KMS-11 (cell line): ENCODE measurements at regions not wholly inside any gene's neighbourhood (a gene's known extent, or its start where the extent isn't known, plus 50 kb on each side); places are given as distances from the start of the nearest gene placed in this dataset.

ENCODE experiments used
- H2AFZ ChIP-seq: fragments of 200-600 bp; sonication (generic); 2 replicates; pipeline ENCODE4 v1.6.1; 2016; ENCODE audit warnings: antibody characterized with exemption, mixed run types, low read depth
- H3K27ac ChIP-seq: fragments of 200-600 bp; sonication (generic); 2 replicates; pipeline ENCODE4 v1.6.1; 2016; ENCODE audit warnings: mild to moderate bottlenecking, mixed run types
- H3K27me3 ChIP-seq: fragments of 200-600 bp; sonication (generic); 2 replicates; pipeline ENCODE4 v1.6.1; 2017; ENCODE audit warnings: mild to moderate bottlenecking, low read depth, mixed run types, moderate library complexity; ENCODE audit not compliant: insufficient read depth
- H3K36me3 ChIP-seq: fragments of 200-600 bp; sonication (generic); 2 replicates; pipeline ENCODE4 v1.6.1; 2017; ENCODE audit warnings: mild to moderate bottlenecking, mixed run types; ENCODE audit not compliant: insufficient read depth
- H3K4me1 ChIP-seq: fragments of 200-600 bp; sonication (generic); 2 replicates; pipeline ENCODE4 v1.6.1; 2016; ENCODE audit warnings: mild to moderate bottlenecking, low read depth, mixed run types; ENCODE audit not compliant: poor library complexity, severe bottlenecking
- H3K4me2 ChIP-seq: fragments of 200-600 bp; sonication (generic); 2 replicates; pipeline ENCODE4 v1.7.0; 2016; ENCODE audit warnings: mild to moderate bottlenecking, mixed run types
- H3K4me3 ChIP-seq: fragments of 200-600 bp; sonication (generic); IDR thresholded peaks from 2 replicates; pipeline ENCODE4 v1.6.1; 2017; ENCODE audit warnings: low read depth, low read length, mixed read lengths; ENCODE audit not compliant: insufficient read depth
- H3K79me2 ChIP-seq: fragments of 200-600 bp; sonication (generic); 2 replicates; pipeline ENCODE4 v1.6.1; 2016; ENCODE audit warnings: low read depth, mixed run types; ENCODE audit not compliant: insufficient read depth
- H3K9ac ChIP-seq: fragments of 200-600 bp; sonication (generic); 2 replicates; pipeline ENCODE4 v1.6.1; 2016; ENCODE audit warnings: mild to moderate bottlenecking, mixed run types
- H4K20me1 ChIP-seq: fragments of 200-600 bp; sonication (generic); 2 replicates; pipeline ENCODE4 v1.6.1; 2016; ENCODE audit warnings: mild to moderate bottlenecking, mixed run types; ENCODE audit not compliant: insufficient read depth
- TF ChIP-seq, protein P1 (sequence below): fragments of 200-600 bp; sonication (generic); conservative IDR thresholded peaks from 2 replicates; pipeline ENCODE4 v1.6.1; 2017; ENCODE audit warnings: low read depth, mild to moderate bottlenecking, antibody characterized with exemption, low read length, moderate library complexity, mixed read lengths

DNA sequence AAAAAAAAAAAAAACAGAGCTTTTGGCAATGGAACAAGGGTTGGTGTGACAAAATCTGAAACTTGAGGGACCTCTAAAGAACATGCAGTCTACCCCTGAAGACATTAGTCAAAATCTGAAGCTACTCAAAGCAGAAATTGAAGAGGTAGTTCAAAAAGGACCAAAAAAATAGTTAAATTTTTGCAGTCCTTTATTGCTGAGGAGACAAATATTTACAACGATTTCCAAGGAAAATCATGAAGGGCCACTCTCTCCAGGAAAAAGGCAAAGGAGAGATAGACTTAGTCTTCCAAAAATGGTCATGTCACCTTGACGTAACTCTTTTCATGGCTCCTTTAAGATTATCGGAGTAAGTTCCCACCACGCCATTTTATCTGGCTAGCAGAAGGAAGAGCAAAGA, 452.0 kb downstream of the XIRP2 start:
- Histone ChIP-seq H3K36me3 (no peaks in the 10 kb centered on the region), H4K20me1 (no peaks in the 10 kb centered on the region), H3K4me2 (no peak overlapping the region), H3K4me1 (no peaks in the 10 kb centered on the region), H3K27ac (no peak overlapping the region), H3K4me3 (no peak overlapping the region), H3K9ac (no peak overlapping the region), H3K79me2 (no peaks in the 10 kb centered on the region), H2AFZ (no peak overlapping the region), H3K27me3 (no peaks in the 10 kb centered on the region)
- TF ChIP-seq, protein P1, sequence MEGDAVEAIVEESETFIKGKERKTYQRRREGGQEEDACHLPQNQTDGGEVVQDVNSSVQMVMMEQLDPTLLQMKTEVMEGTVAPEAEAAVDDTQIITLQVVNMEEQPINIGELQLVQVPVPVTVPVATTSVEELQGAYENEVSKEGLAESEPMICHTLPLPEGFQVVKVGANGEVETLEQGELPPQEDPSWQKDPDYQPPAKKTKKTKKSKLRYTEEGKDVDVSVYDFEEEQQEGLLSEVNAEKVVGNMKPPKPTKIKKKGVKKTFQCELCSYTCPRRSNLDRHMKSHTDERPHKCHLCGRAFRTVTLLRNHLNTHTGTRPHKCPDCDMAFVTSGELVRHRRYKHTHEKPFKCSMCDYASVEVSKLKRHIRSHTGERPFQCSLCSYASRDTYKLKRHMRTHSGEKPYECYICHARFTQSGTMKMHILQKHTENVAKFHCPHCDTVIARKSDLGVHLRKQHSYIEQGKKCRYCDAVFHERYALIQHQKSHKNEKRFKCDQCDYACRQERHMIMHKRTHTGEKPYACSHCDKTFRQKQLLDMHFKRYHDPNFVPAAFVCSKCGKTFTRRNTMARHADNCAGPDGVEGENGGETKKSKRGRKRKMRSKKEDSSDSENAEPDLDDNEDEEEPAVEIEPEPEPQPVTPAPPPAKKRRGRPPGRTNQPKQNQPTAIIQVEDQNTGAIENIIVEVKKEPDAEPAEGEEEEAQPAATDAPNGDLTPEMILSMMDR, result no peak

DNA sequence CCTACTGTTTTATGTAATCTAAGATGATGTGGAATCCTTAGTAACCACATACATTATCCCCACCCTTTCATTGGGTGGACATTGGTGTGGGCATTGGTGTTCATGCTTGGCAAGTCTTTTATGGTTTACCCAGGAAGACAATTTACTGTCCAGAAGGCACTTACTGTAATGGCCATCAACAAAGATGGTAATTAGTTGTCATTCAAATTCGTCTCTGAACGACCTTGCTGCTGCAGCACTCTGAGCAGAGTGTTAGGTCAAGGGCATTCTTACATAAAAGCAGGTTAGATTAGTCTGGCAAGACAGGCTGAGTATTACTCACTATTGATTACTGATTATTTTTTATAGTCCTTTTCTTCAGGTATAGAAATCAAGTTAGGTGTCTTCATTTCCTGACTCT, 447.9 kb downstream of the XIRP2 start:
- H3K4me1 ChIP-seq, result no peaks in the 10 kb centered on the region

DNA sequence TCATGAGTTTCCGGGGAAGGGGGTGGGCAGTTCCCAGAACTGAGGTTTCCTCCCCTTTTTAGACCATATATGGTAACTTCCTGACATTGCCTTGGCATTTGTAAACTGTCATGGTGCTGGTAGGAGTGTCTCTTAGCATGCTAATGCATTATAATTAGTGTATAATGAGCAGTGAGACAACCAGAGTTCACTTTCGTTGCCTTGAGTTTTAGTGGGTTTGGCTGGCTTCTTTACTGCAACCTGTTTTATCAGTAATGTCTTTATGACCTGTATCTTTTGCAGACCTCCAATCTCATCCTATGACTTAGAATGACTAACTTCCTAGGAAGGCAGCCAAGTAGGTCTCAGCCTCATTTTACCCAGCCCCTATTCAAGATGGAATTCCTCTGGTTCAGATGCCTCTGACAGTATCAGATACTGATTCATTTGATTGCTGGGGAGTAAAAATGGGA, 447.3 kb downstream of the XIRP2 start:
- Histone ChIP-seq H3K36me3 (no peaks in the 10 kb centered on the region), H3K27ac (no peak overlapping the region), H3K79me2 (no peaks in the 10 kb centered on the region), H3K4me2 (no peak overlapping the region), H3K27me3 (no peaks in the 10 kb centered on the region), H3K4me1 (no peaks in the 10 kb centered on the region), H3K9ac (no peak overlapping the region), H4K20me1 (no peaks in the 10 kb centered on the region), H2AFZ (no peak overlapping the region), H3K4me3 (no peak overlapping the region)
- TF ChIP-seq, protein P1, result no peak

More for the DNA sequence above, 447.9 kb downstream of the XIRP2 start:
- H3K79me2 ChIP-seq, result no peaks in the 10 kb centered on the region
- no peaks in the 10 kb centered on the region for H4K20me1 ChIP-seq
- no peak overlapping the region for H3K9ac ChIP-seq
- no peak overlapping the region for H3K4me3 ChIP-seq
- H3K4me2 ChIP-seq, result no peak overlapping the region
- no peaks in the 10 kb centered on the region for H3K36me3 ChIP-seq
- no peak overlapping the region for H2AFZ ChIP-seq
- TF ChIP-seq, protein P1, result no peak
- H3K27me3 ChIP-seq, result no peaks in the 10 kb centered on the region
- no peak overlapping the region for H3K27ac ChIP-seq

- Histone ChIP-seq H3K79me2 (no peaks in the 10 kb centered on the region), H3K4me3 (no peak overlapping the region), H3K27ac (no peak overlapping the region), H3K4me2 (no peak overlapping the region), H3K9ac (no peak overlapping the region), H3K36me3 (no peaks in the 10 kb centered on the region), H4K20me1 (no peaks in the 10 kb centered on the region), H2AFZ (no peak overlapping the region), H3K27me3 (no peaks in the 10 kb centered on the region), H3K4me1 (no peaks in the 10 kb centered on the region)
- TF ChIP-seq, protein P1, result no peak
Measured at GRCh38 chr2:167334146-167334742, 446.0 kb downstream of the XIRP2 start.
